SW 1271 (cell line): ENCODE measurements at regions not wholly inside any gene's neighbourhood (a gene's known extent, or its start where the extent isn't known, plus 50 kb on each side); places are given as distances from the start of the nearest gene placed in this dataset.
"Not testable (repeated sequence)": the region's sequence is repeated elsewhere in the genome, so short reads cannot be mapped to it uniquely, and the experiment has no call there.

Experiments used
- DNase-seq, 2 experiments: peaks; one replicate each; lab custom pipeline; 2025; lab: John Stamatoyannopoulos, UW

DNA sequence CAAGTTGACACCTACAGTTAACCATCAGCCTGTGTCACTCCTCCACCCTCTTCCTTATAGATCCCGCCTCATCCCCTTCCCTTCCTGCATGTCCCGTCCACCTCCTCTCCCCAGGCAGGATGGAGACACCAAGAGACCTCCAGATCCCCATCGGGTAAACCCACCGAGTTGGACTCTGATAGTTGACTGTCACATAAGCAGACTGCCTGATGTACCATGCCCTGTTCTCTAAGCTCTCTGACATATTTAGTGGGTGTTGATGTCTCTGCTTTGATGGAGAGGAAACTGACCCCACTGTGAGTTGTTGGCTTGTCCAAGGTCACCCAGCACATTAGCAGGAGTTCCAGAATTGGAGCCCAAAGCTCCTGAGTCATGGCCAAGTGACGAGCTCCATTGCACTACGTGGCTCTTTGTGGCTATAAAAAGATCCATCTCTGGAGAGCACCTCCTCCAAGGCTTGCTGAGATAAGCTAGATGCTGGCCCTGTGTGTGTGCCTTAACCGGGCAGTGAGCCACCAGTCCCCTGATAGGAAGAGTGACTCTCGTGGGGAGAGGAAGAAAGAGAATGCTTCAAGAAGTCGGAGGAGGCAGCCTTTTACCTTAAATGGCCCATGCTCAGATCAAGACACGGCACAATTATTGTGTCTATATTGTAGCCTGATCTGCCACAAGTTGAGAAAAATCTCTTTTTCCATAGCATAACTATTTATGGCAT, 236.0 kb upstream of the ECI2 start:
- DNase-seq, result no peak

DNA sequence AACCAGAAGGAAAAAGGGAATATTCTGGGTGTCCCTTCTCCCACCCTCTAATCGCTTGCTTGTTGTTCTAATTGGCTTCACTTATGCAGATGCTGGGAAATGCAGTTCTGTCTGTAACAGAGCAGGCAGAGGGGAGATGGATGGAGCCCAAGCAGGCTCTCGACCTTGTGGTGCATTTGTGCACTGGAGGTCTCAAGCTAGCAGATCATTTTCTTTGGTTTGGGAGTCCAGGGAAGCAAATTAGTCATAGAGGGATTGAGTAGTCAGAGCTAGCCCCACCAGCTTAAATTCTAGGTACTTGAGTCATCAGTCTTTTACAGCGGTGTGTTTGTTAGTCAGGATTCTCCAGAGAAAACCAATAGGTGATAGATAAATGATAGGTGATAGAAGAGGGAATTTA, 234.7 kb upstream of the ECI2 start:
- peak; percentile 51 to 67 for DNase-seq

DNA sequence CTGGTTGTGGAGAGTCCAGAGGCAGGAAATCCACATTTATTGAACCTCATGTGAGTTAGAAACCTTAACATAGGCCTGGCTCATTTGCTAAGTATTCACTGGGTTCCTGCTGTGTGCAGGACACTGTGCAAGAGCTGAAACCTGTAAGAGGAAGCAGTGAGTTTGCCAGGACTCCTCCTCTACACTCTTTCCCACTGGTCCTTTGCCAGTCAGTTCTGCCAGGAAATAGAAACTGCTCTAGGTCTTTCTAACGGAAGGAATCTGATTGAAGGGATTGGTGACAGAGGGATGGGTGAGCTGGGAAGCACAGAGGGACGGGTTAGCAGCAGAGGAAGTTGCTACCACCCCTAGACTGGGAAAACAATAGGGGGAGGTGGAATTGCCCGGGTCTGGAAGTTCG, 234.2 kb upstream of the ECI2 start:
- DNase-seq, result no peak

DNA sequence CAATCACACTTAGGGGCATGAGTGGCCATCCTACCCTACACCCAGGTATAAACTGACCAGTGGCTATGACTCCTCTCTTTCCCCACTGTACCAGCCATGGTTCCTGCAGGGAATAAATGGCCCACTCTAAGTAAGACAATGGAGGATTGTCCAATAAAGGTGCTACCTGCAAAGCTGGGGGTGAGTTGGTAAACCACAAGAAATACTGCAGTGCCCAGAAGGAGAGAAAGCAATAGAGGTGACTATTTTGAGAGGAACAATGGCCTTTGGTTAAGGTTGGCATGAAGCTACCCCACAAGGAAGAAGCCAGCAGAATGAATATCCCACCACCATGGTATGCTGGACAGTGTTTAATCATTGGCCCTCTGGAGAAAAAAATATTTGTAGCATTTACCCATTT, 233.3 kb upstream of the ECI2 start:
- DNase-seq, result no peak

DNA sequence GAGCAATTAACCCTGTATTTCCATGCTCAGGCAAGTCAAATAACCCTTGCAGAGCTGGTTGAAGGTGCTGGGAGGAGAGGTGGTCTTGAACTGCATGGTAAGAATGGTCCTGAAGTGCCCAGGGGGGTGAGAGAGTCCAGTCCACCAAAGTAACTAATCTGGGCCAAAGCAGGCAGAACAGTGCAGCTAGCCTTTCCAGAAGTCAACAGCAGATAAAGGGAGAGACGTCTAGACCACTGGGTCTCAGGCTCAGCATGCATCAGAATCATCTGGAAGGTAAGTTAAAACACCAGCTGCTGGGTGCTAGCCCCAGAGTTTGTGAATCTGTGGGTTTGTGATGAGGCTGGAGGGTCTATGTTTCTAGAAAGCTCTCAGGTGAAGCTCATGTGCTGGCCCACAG, 232.3 kb upstream of the ECI2 start:
- no peak for DNase-seq

DNA sequence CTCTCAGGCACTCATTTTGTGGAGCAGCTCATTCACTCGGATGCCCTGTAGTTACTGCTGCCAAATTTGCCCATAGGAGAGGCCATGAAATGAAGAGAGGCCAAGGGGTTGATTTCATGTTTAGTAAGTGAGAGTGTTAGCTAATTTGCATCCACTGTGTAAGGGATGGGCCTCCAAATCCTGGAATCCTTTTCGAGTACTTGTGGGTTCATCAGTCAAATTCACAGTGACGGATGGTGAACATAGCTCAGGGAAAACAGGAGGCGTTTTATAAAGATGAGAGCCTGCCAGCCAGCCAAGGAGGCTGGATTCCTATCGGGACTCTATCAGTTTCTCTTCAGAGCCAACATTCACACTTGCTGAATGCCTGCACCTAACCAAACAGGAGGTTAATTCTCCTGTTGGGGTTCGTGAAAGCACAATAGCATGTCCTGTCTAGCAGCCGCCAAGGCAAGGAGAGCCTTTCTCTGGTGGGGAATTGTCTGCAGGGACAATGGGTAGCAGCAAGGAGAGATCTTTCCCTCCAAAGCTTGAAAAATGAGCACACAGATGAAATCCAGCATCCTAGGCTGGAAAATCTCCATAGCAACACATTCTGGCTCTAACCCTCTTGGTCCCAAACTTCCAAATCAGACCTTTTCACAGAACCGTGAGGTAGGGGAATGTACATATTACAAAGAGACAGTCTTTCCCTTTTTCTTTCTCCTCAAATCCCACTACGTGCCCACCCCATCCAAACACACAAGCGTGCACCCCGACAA, 231.4 kb upstream of the ECI2 start:
- no peak for DNase-seq

DNA sequence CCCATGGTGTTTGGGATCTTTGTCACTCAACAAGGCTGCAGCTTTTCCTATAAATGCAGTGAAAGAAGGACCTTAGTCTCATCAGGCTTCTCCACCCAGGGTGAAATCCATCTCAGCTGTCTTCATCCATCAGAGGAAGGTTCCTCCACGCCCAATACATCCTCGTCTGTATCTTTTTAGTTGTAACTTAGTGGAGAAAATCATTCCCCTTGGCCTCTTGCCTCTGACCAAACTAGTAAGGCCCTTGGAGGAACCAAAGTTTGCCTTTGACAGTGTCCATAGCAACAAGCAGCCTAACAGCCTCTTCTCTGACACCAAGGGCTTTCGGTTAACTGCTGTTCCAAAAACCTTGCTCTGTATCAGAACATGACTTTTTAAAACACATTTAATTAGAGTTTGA, 230.3 kb upstream of the ECI2 start:
- DNase-seq, result no peak

DNA sequence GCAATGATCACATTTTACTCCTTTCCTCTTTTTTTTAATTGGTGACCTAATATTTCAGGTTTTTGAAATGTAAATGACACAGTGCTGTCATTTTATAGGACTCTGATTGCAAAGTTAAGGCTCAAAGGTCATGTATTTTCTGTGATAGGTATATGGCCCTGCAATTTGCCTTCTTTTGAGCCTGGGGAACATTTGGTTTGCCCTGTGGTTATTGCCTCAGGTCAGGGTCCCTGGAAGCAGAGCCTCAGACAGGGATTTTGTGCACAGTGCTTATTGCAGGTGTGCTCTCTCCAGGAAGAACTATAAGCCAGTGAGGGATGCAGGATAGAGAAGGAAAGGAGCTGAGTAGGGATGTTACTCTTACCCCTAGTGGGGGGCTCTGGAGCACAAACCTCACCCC, 229.3 kb upstream of the ECI2 start:
- DNase-seq, result no peak

DNA sequence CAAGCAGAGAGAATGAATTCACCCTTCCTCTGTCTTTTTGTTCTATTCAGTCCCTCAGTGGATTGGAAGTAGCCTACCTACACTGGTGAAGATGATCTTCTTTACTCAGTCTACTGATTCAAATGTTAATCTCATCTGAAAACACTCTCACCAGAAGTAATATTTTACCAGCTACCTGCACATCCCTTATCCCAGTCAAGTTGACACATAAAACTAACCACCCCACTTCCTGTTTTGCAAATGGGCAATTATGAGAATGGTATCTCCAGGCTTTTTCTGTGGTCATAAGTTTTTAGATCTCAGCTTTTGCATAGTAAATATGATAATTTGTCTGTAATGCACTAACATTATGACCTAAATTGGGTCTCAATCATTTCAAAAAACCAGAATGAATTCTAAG, 228.8 kb upstream of the ECI2 start:
- DNase-seq, result no peak

DNA sequence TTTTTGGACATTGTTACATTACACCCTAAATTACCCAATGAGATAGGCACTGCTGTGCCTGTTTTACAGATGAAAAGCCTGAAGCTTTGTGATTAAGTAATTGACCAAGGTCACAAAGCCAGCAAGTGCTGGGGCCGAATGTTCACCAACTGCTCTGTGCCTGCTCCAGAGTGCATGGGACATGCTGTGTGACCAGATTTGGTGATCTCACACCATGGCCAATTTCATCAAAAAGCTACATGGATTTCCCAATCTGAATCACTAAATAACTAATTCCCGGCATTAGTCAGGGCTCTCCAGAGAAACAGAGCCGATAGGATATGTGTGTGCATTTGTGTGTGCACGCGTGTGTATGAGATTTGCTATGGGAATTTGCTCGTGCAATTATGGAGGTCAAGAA, 228.3 kb upstream of the ECI2 start:
- DNase-seq, result no peak

DNA sequence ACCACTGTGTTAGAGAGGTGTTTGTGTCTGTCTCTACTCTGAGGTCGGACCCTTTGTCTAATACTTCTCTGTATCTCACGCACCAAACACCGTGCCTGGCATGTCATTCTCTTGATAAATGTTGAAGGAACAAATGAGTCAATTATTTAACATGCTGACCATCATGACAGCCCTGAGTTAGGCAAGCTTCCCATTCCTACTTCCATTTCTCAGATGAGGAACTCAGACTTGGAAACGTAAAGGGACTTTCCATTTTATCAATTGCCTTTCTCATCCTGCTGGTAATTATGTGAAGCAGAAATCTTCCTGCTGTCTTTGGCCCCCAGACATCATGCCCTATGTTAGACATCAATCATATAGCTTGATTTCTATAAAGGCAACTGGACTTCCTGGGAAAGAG, 227.0 kb upstream of the ECI2 start:
- no peak for DNase-seq

DNA sequence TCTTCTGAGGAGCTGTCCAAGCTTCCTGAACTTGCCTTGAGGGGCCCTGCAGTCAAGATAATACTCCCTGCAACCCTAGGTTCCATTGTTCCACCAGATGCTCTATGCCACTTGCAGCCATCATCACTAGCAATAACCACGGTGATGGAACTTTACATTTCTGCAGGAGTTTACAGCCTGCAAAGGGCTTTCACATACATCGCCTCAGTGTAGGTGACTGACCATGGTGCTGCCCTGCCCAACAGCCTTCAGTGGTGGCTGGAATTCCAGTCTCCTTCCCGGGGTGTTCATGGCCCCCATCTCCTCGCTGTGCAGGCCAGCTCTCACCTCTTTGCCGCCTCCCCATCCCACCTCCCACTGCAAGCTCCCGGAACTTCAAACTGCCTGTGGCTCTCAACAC, 225.5 kb upstream of the ECI2 start:
- DNase-seq, result no peak

DNA sequence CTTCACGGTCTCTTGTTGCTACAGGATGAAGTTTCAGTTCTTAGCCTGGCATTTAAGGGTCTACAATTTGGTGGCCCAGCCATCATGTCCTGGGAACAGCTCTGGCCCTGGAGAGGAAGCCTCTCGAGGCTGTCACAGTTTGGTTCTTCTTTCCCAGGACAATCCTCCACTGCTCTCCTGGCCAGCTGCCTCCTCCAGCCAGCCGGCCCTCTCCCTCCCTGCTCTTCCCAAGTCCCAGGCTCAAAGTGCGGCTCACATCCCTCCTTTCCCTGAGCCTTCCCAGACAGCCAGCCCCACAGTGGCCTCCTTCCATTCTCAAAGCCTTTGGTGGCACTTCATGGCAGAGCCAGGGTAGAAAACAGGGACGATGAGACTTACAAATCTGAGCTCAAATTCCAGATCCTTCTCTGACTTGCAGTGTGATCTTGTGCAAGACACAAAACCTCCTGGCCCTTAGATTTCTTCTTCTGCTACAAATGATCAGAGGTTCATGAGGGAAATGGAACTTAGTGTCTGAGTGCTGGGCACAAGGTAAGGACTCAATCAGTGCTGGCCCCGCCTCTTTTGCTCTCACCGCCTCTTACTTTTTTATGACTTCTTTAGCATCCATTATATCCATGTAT, 223.8 kb upstream of the ECI2 start:
- DNase-seq, result no peak

DNA sequence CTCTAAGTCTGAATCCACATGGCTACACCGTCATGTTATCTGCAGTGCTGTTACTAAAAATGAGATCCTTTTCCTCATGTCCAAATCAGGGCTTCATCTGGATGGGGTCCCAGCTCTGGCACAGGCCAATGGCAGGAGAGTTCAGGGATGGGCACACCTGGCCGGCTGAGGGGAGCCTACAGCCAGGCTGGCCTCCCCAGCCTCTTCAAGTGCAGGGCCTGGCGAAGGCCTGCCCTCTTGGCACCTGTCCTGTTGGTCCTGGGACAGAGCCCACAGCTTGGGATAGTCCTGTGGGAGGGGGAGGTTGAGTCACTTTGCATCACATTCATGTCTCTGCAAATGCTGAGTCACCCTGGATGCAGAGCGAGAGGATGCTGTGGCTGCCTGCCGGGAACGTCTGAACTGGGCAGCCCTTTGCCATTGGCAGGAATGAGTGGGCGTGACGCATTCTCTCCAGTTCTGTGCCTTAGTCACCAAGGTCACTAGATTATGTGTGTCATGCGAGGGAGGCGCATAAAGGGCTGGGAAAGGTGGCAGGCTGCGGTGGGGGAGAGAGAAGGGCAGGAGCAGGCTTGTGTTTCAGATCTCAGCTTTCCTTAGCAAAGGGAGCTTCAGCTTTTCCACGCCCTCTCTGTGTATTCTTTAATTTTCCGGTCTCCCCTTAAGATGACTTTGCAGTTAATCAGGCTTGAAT, 223.2 kb upstream of the ECI2 start:
- DNase-seq, result peak; percentile 99 to 100

DNA sequence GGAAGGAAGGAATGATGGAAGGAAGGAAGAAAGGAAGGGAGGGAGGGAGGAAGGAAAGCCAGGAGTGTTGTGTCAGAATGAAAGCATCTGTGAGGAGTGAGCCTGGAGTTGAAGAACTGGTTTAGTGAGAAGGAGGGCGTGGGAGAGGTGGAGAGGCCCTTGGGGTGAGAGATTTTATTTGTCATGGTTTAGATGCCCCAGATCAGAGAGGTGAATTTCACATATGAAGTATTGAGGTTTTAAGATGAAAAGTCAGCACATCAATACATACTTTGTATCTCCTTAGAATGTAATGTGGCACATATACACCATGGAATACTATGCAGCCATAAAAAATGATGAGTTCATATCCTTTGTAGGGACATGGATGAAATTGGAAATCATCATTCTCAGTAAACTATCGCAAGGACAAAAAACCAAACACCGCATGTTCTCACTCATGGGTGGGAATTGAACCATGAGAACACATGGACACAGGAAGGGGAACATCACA, 222.3 kb upstream of the ECI2 start:
- DNase-seq, result not testable (repeated sequence)

DNA sequence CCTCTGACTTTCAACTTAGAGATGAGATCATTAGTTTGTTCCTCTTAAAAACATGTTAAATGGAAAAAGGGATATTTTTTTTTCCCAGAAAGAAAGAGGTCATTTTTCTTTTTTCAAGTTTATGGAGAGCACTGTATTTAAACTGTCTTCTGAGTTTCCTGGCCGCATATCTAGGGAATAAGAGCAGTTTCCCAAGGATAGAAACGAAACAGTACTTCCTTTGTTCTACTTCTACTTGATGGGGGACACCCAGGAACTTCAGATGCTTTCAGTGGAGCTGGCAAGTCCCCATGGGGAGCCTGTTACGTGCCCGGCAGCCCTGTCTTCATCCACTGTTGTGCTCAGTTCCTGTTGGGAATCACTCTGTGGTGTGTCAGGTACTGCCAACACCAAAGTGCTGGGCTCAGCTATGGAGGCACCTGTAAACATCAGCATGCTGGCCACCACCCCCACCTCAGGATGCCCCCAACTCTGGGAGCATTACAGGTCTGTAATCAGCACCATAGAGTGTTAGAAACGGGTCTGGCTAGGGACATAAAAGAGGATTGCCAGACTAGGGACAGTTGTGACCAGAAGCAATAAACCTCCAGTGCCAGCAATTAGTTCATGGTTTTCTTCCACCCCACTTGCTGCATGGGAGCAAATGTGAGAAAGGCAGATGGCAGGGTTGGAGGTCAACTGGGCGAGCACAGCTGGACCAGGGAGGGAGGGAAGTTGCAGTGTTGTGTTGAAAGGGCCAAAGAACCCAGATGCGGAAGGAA, 221.7 kb upstream of the ECI2 start:
- no peak for DNase-seq

DNA sequence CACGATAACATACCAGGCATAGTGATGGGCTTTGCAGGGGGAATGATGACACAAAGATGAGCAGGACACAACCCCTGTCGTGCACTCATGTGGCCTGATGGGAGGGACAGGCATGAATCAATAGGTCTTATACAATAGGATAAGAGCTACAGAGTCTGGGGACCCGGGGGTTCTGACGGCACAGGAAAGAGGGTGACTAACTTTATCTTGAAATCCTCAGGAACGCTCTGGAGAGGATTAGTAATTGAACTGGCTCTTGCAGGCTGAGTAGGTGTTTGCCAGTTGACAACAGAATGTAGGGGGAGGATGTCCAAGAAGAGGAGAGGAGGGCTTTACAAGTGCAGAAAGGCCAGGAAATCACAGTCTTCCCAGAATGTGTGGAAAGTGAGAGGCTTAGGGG, 219.9 kb upstream of the ECI2 start:
- peak; percentile 85 to 92 for DNase-seq

DNA sequence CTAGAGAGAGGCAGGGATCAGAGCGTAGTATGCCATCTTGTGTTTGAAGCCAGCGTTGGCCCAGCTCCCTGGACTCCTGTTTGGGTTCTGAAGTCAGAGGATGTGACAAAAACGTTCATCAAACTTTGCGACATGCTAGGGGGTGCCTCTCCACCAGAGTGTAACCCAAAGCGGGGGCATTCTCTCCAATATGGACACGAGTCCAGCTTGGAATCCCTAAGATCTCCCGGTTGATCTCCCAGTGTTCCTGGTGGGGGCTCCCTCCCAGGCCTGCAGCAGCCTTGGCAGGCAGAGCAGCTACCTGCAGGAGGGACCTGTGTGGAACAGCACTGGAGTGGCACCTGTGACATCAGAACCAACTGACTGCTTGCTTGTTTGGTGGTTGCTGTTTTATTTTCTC, 218.8 kb upstream of the ECI2 start:
- DNase-seq, result no peak

DNA sequence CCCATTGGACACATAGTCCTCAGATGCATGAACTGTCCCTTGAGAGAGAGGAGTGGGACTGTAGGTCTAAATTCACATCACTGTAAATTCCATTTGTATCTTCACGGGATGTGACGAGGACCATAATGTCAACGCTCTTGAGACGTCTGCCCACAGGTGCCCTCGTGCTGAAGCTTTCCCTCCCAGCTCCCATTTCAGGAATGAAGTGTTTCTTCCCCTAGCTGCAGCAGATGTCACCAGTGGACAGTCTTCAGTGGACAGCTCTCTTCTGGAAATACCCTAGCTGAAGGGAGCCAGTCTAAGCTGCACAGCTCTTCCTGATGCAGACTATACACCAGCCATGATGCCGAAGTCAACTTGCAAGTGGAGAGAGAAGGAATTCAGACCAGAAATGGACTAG, 217.4 kb upstream of the ECI2 start:
- no peak for DNase-seq

DNA sequence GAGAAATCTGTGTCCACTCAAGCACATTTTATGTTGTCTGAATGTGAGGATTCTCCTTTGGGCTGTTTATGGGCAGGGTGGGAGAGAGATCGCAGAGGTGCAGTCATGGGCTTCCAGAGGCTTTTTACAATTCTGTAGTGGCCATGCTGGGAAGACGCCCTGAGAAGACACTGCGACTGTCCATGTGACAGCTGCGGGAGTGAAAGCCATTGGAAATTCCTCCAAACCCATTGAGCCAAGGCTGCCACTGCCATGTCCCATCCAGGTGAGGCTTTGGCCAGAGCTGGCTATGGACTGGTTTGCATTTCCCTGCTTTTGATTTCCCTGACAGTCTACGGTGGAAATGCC, 216.9 kb upstream of the ECI2 start:
- no peak for DNase-seq

DNA sequence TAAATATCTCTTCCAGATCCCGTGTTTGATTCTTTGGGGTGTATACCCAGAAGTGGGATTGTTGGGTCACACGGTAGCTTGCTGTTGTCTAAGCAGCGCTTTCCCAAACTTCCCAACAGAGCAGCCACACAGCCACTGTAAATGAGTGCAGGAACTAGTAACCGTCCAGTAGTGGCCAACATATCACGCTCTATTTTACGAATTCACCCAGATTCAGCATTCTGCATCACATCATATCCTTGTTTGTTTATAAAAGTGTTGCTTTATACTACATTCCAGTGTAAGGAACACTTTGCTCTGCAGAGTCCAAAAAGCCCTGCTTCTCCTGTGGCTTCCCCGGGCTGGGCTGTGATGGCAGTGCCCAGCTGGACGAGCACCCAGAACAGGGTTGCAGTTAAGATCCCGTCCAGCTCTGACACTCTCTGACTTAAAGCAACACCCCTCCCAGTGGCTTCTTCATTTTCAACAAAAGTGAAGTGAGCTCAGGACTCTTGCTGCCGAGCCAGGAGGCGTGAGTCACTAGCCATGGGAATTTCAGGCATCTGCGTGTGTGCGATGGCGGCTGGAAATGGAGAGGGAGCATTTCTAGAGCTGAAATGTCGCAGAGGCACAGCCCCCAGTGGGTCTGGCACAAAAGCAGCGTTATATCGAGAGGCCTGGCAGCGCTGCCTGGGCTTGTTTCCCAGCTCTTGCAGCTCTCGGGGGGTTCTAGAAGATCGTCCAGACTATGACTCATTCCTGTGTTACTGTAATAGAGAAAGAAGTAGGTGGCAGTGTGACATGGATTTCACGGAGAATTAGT, 216.3 kb upstream of the ECI2 start:
- DNase-seq, result peak; percentile 59 to 87
